ENCODE measurements at regions not wholly inside any gene's neighbourhood (a gene's known extent, or its start where the extent isn't known, plus 50 kb on each side); places are given as distances from the start of the nearest gene placed in this dataset.

DNA sequence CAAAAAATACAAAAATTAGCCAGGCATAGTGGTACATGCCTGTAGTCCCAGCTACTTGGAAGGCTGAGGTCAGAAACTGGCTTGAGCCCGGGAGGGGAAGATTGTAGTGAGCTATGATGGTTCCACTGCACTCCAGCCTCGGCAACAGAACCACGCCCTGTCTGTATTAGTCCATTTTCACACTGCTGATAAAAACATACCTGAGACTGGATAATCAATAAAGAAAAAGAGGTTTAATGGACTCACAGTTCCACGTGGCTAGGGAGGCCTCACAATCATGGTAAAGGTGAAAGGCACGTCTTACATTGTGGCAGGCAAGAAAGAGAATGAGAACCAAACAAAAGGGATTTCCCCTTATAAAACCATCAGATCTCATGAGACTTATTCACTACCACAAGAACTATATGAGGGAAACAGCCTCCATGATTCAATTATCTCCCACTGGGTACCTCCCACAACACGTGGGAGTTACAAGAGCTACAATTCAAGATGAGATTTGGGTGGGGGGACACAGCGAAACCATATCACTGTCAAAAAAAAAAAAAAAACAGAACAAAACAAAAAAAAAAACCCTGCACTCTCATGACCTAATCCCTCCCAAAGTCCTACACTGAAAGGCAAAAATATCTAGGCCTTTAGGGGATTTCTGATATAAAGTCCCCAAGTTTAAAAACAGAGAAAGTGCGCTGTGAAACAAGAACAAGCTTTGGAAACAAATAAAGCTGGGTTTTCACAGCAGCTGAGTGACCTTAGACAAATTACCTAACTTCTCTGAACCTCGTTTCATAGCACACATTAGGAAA is 224.7 kb downstream of the IGSF11 start:
- no peaks in the 10 kb centered on the region for H3K9me3 ChIP-seq (ENCODE audit: insufficient read depth, low read depth, low read length)
- no peak overlapping the region for H3K9ac ChIP-seq (ENCODE audit: low read length)

DNA sequence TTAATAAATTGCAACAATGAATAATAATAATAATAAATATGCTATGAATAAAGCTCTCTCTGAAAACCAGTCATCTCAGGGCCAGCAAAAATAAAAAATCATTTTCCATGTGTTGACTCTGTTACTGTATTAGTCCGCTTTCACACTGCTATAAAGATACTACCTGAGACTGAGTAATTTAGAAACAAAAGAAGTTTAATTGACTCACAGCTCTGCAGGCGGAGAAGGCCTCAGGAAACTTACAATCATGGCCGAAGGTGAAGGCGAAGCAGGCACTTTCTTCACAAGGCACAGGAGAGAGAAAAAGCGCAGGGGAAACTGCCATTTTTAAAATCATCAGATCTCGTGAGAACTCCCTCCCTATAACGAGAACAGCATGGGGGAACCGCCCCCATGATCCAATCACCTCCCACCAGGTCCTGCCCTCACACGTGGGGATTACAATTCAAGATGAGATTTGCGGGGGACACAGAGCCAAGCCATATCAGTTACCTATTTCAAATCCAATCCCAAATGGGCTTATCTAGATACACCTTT is 224.1 kb downstream of the IGSF11 start:
- no peak overlapping the region for H3K27ac ChIP-seq (ENCODE audit: low read depth, low read length)
- no peak for TF ChIP-seq CTCF (IDR thresholded peaks at IDR 0.05; ENCODE audit: insufficient read depth, low read depth, low read length)
- H3K27me3 ChIP-seq (ENCODE audit: insufficient read depth, low read length), result no peaks in the 10 kb centered on the region
- FAIRE-seq, result no peak
- no peak overlapping the region for H3K4me3 Mint-ChIP-seq (ENCODE audit: unreplicated experiment)
- no peak overlapping the region for H3K9ac ChIP-seq (ENCODE audit: low read length)
- H3K4me2 ChIP-seq (ENCODE audit: low read length), result no peak overlapping the region
- H3K9me3 ChIP-seq (ENCODE audit: insufficient read depth, low read depth, low read length), result no peaks in the 10 kb centered on the region
- H3K9me3 Mint-ChIP-seq (ENCODE audit: unreplicated experiment), result peaks cover 2% of the 10 kb centered on the region
- no peak overlapping the region for H3K4me3 ChIP-seq (ENCODE audit: insufficient read depth, low read depth, low read length)
- no peaks in the 10 kb centered on the region for H4K20me1 ChIP-seq (ENCODE audit: insufficient read depth, low read length)
- no peaks in the 10 kb centered on the region for H3K79me2 ChIP-seq (ENCODE audit: insufficient read depth, low read length)
- H3K36me3 Mint-ChIP-seq (ENCODE audit: low read depth, unreplicated experiment), result no peaks in the 10 kb centered on the region
- H3K27ac Mint-ChIP-seq (ENCODE audit: unreplicated experiment), result no peak overlapping the region
- no peak for DNase-seq (ENCODE audit: low read depth)
- H3K4me1 ChIP-seq (ENCODE audit: insufficient read depth, low read length), result no peaks in the 10 kb centered on the region
- H3K27me3 Mint-ChIP-seq (ENCODE audit: low read depth, unreplicated experiment), result peaks cover 2% of the 10 kb centered on the region
- no peaks in the 10 kb centered on the region for H3K4me1 Mint-ChIP-seq (ENCODE audit: low read depth, unreplicated experiment)
- no peak overlapping the region for H2AFZ ChIP-seq (ENCODE audit: low read depth, low read length)
- no peaks in the 10 kb centered on the region for H3K36me3 ChIP-seq (ENCODE audit: insufficient read depth, low read length)

More for the DNA sequence above, 224.7 kb downstream of the IGSF11 start:
- Histone ChIP-seq H3K4me1 (ENCODE audit: insufficient read depth, low read length) (no peaks in the 10 kb centered on the region), H4K20me1 (ENCODE audit: insufficient read depth, low read length) (no peaks in the 10 kb centered on the region), H3K4me3 (ENCODE audit: insufficient read depth, low read depth, low read length) (no peak overlapping the region), H3K79me2 (ENCODE audit: insufficient read depth, low read length) (no peaks in the 10 kb centered on the region), H3K36me3 (ENCODE audit: insufficient read depth, low read length) (no peaks in the 10 kb centered on the region), H3K4me2 (ENCODE audit: low read length) (no peak overlapping the region), H3K27ac (ENCODE audit: low read depth, low read length) (no peak overlapping the region), H3K27me3 (ENCODE audit: insufficient read depth, low read length) (no peaks in the 10 kb centered on the region), H2AFZ (ENCODE audit: low read depth, low read length) (no peak overlapping the region)
- TF ChIP-seq CTCF (IDR thresholded peaks at IDR 0.05; ENCODE audit: insufficient read depth, low read depth, low read length) (no peak), EZH2 (IDR thresholded peaks at IDR 0.05; ENCODE audit: insufficient read depth, low read length) (no peak)
- Mint-ChIP-seq H3K4me3 (ENCODE audit: unreplicated experiment) (no peak overlapping the region), H3K9me3 (ENCODE audit: unreplicated experiment) (peaks cover 2% of the 10 kb centered on the region), H3K27me3 (ENCODE audit: low read depth, unreplicated experiment) (peaks cover 2% of the 10 kb centered on the region), H3K36me3 (ENCODE audit: low read depth, unreplicated experiment) (no peaks in the 10 kb centered on the region), H3K4me1 (ENCODE audit: low read depth, unreplicated experiment) (no peaks in the 10 kb centered on the region), H3K27ac (ENCODE audit: unreplicated experiment) (no peak overlapping the region)
- no peak for DNase-seq (ENCODE audit: low read depth)
- no peak for FAIRE-seq

DNA sequence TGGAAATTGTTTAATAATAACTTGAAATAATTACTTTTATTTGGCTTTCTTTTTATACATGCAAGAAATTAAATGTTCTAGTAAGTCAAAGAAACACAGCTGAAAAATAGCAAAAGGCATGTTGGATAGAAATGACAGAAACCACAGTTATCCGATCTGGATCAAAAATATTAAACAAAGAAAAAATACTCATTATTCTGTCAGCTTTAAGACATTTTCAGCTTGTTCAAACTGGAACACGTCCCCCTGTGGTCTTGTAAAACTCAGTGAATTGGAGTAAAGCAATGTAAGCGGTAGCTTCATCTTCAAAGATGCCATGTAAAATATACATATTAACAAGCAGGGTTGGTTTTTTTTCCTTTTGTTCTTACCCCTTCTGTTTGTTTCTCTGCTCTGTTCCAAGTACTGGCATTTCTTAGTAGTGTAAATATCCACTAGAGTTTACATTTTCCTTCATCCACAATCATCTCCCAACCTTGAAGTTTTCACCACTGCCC is 223.4 kb downstream of the IGSF11 start:
- no peak overlapping the region for H2AFZ ChIP-seq (ENCODE audit: low read depth, low read length)
- no peak overlapping the region for H3K9ac ChIP-seq (ENCODE audit: low read length)
- no peaks in the 10 kb centered on the region for H3K27me3 ChIP-seq (ENCODE audit: insufficient read depth, low read length)
- no peaks in the 10 kb centered on the region for H3K4me1 ChIP-seq (ENCODE audit: insufficient read depth, low read length)
- DNase-seq (ENCODE audit: low read depth) (no peak), FAIRE-seq (no peak)
- no peak overlapping the region for H3K27ac ChIP-seq (ENCODE audit: low read depth, low read length)
- H3K4me3 Mint-ChIP-seq (ENCODE audit: unreplicated experiment), result no peak overlapping the region
- peaks cover 2% of the 10 kb centered on the region for H3K27me3 Mint-ChIP-seq (ENCODE audit: low read depth, unreplicated experiment)
- H3K27ac Mint-ChIP-seq (ENCODE audit: unreplicated experiment), result no peak overlapping the region
- no peaks in the 10 kb centered on the region for H3K36me3 ChIP-seq (ENCODE audit: insufficient read depth, low read length)
- H3K4me3 ChIP-seq (ENCODE audit: insufficient read depth, low read depth, low read length), result no peak overlapping the region
- no peaks in the 10 kb centered on the region for H3K79me2 ChIP-seq (ENCODE audit: insufficient read depth, low read length)
- no peaks in the 10 kb centered on the region for H3K36me3 Mint-ChIP-seq (ENCODE audit: low read depth, unreplicated experiment)
- peaks cover 2% of the 10 kb centered on the region for H3K9me3 Mint-ChIP-seq (ENCODE audit: unreplicated experiment)
- no peaks in the 10 kb centered on the region for H4K20me1 ChIP-seq (ENCODE audit: insufficient read depth, low read length)
- no peak for TF ChIP-seq EZH2 (IDR thresholded peaks at IDR 0.05; ENCODE audit: insufficient read depth, low read length)
- no peaks in the 10 kb centered on the region for H3K9me3 ChIP-seq (ENCODE audit: insufficient read depth, low read depth, low read length)
- H3K4me1 Mint-ChIP-seq (ENCODE audit: low read depth, unreplicated experiment), result no peaks in the 10 kb centered on the region
- H3K4me2 ChIP-seq (ENCODE audit: low read length), result no peak overlapping the region

All from astrocyte (in vitro differentiated cells and primary cell).